ENCODE measurements at regions not wholly inside any gene's neighbourhood (a gene's known extent, or its start where the extent isn't known, plus 50 kb on each side); places are given as distances from the start of the nearest gene placed in this dataset.
A peak's percentile ranks its signal among the peaks of the same experiment; 100 is the strongest.

- FAIRE-seq: peak; percentile 97
- Histone ChIP-seq H3K4me2 (peak overlapping the region; percentile 72), H3K9me3 (no peaks in the 10 kb centered on the region), H3K4me3 (no peak overlapping the region), H3K4me1 (peaks cover 19% of the 10 kb centered on the region), H3K27ac (peak overlapping the region; percentile 72 to 81)
- 67% methylated on average over 3 of the region's 3 CpGs for WGBS (ENCODE audit: missing lambda C conversion rate)
- TF ChIP-seq RAD21 (conservative IDR thresholded peaks at IDR 0.05 in 1 of 2, IDR thresholded peaks at IDR 0.05 in 1 of 2) (0 out of 5 replicates have a peak, but pooled peaks of 1 of the 2 experiments have one; percentile 19), MAX (IDR thresholded peaks at IDR 0.05) (0 out of 2 replicates have a peak, but pooled peaks have one; percentile 18), JUNB (IDR thresholded peaks at IDR 0.05) (peak; percentile 59; the same call in 1 of the 2 replicates), EHF (CRISPR knock-in tag; IDR thresholded peaks at IDR 0.05) (no peak), FOSL2 (IDR thresholded peaks at IDR 0.05) (peak; percentile 67), FOSL2 (CRISPR knock-in tag; IDR thresholded peaks at IDR 0.05) (peak; percentile 84)
- ChIA-PET POLR2A (interaction anchor here (0.5 to 1.1 kb wide), 2 partner anchors 30 to 272 kb away, joined by 3 to 4 read pairs; partner anchors contain the start of gene SEMA3C), CTCF (interaction anchor here (1.1 to 1.4 kb wide), 3 partner anchors 10 to 23 kb away, joined by 3 to 6 read pairs (median 3); no protein-coding TSS in a partner anchor)
- peak; percentile 99 for ATAC-seq
- peak; percentile 30 to 60 for DNase-seq (ENCODE audit: low read depth in 1 of 2, low spot score in 1 of 2)
Measured at GRCh38 chr7:81190997-81191768, 272.3 kb upstream of the SEMA3C start.

GRCh38 chr7:81187753-81188152 lies 268.9 kb upstream of the SEMA3C start:
- FAIRE-seq: no peak
- ChIA-PET POLR2A (no interaction called here), CTCF (no interaction called here)
- no peak for DNase-seq (ENCODE audit: low read depth in 1 of 2, low spot score in 1 of 2)
- no peak overlapping the region for H3K4me2 ChIP-seq
- no peaks in the 10 kb centered on the region for H3K9me3 ChIP-seq
- no peak for ATAC-seq
- no peak overlapping the region for H3K4me3 ChIP-seq
- H3K4me1 ChIP-seq: peaks cover 19% of the 10 kb centered on the region
- 0 out of 6 replicates have a peak overlapping the region, but pooled peaks of 1 of the 2 experiments have one; percentile 20 for H3K27ac ChIP-seq
- 84% methylated on average over 1 of the region's 1 CpG for WGBS (ENCODE audit: missing lambda C conversion rate)
- TF ChIP-seq HOXB5 (CRISPR knock-in tag; IDR thresholded peaks at IDR 0.05) (no peak), RCOR1 (IDR thresholded peaks at IDR 0.05; ENCODE audit: low read depth, low read length) (no peak), ZSCAN20 (CRISPR knock-in tag; IDR thresholded peaks at IDR 0.05) (no peak), REST (IDR thresholded peaks at IDR 0.05) (no peak), MAX (IDR thresholded peaks at IDR 0.05) (no peak), RFX5 (IDR thresholded peaks at IDR 0.05) (no peak)

- TF ChIP-seq HEYL (CRISPR knock-in tag; IDR thresholded peaks at IDR 0.05) (no peak), EHF (CRISPR knock-in tag; IDR thresholded peaks at IDR 0.05) (no peak), NR3C1 (IDR thresholded peaks at IDR 0.05) (no peak), RCOR1 (IDR thresholded peaks at IDR 0.05; ENCODE audit: low read depth, low read length) (no peak), HMGXB4 (CRISPR knock-in tag; IDR thresholded peaks at IDR 0.05; ENCODE audit: borderline replicate concordance) (no peak), EHMT2 (IDR thresholded peaks at IDR 0.05; ENCODE audit: low read depth) (no peak), ZFP36 (IDR thresholded peaks at IDR 0.05; ENCODE audit: borderline replicate concordance, partially characterized antibody) (no peak), HOXB5 (CRISPR knock-in tag; IDR thresholded peaks at IDR 0.05) (no peak), HDAC2 (IDR thresholded peaks at IDR 0.05) (no peak)
- H3K27ac ChIP-seq: no peak overlapping the region
- ChIA-PET POLR2A (no interaction called here), CTCF (no interaction called here)
- FAIRE-seq: peak; percentile 49
- no peak overlapping the region for H3K4me2 ChIP-seq
- 53% methylated on average over 2 of the region's 2 CpGs for WGBS (ENCODE audit: missing lambda C conversion rate)
- ATAC-seq: no peak
- no peaks in the 10 kb centered on the region for H3K9me3 ChIP-seq
- H3K4me3 ChIP-seq: no peak overlapping the region
- no peak for DNase-seq (ENCODE audit: low read depth in 1 of 2, low spot score in 1 of 2)
- H3K4me1 ChIP-seq: peaks cover 16% of the 10 kb centered on the region
Measured at GRCh38 chr7:81186691-81187090, 267.8 kb upstream of the SEMA3C start.
